C4-2B (cell line): ENCODE measurements at regions not wholly inside any gene's neighbourhood (a gene's known extent, or its start where the extent isn't known, plus 50 kb on each side); places are given as distances from the start of the nearest gene placed in this dataset.

Experiments used
- CTCF ChIP-seq: fragments of 450-650 bp; conservative IDR thresholded peaks from 2 replicates; pipeline ENCODE4 v1.5.1; 2017; ENCODE audit warnings: mild to moderate bottlenecking
- ZFX ChIP-seq: fragments of 450-650 bp; IDR thresholded peaks from 2 replicates; pipeline ENCODE4 v1.6.1; 2017

GRCh38 chr4:28879900-28880299 lies 1840.3 kb upstream of the PCDH7 start:
- TF ChIP-seq CTCF (no peak), ZFX (no peak)
